ENCODE measurements at regions not wholly inside any gene's neighbourhood (a gene's known extent, or its start where the extent isn't known, plus 50 kb on each side); places are given as distances from the start of the nearest gene placed in this dataset.
"Not testable (repeated sequence)": the region's sequence is repeated elsewhere in the genome, so short reads cannot be mapped to it uniquely, and the experiment has no call there.

DNA sequence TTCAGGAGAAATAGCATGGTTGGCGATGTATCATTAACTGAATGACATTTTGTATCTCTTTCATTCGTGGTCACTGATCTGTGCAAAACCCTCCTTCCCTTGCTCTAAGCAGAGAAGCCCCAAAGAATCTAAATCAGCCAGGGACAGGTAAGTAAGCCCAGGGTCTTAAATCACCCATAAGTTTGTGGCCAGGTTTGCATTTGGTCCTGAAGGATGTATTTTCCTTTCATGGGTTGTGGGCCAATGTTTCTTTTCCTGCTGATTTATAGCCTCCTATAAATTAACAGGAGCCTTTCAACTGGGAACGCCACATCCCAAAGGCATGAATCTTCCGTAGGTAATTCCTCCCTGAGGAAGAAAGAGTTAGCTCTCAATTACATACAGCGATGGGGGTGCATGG lies 217.5 kb upstream of the TNC start:
- Histone ChIP-seq H3K9me2 (replicated peaks; ENCODE audit: insufficient read depth, low read length) (no peaks in the 10 kb centered on the region), H2AFZ (ENCODE audit: low read length) (no peak overlapping the region), H4K20me1 (ENCODE audit: insufficient read depth, low read depth, low read length) (no peaks in the 10 kb centered on the region), H3K27ac (ENCODE audit: low read length) (no peak overlapping the region), H3K4me2 (ENCODE audit: low read depth, low read length, poor library complexity, severe bottlenecking) (no peak overlapping the region), H3K9ac (ENCODE audit: low read length) (no peak overlapping the region), H3K4me3 (ENCODE audit: low read length) (no peak overlapping the region), H3K27me3 (ENCODE audit: low read length) (no peaks in the 10 kb centered on the region), H3K9me3 (ENCODE audit: low read length) (no peaks in the 10 kb centered on the region), H3K4me1 (ENCODE audit: low read length) (no peaks in the 10 kb centered on the region), H3K79me2 (ENCODE audit: low read length) (no peaks in the 10 kb centered on the region), H3K36me3 (ENCODE audit: insufficient read depth, low read length) (no peaks in the 10 kb centered on the region)
- DNase-seq: no peak

DNA sequence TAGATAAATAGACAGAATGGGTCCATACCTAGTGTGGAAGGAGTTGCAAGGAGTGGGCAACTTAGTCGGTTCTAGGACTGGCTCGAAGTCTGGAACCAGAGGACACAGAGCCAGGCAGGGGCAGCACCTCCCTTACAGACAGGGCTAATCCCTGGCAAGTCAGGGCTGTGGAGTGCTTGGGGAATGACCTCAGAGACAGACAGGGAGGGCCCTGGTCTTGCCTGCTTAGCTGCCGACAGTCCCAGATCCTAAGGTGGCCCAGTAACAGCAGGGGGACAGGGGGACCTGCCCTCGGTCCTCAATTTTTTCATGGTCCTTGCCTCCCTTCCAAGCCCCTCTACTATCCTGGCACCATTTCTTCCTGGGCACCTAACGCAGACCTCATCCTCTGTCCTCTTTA lies 222.4 kb upstream of the TNC start:
- Histone ChIP-seq H3K4me2 (ENCODE audit: low read depth, low read length, poor library complexity, severe bottlenecking) (no peak overlapping the region), H3K4me1 (ENCODE audit: low read length) (no peaks in the 10 kb centered on the region), H3K9ac (ENCODE audit: low read length) (no peak overlapping the region), H3K27me3 (ENCODE audit: low read length) (no peaks in the 10 kb centered on the region), H3K4me3 (ENCODE audit: low read length) (no peak overlapping the region), H3K27ac (ENCODE audit: low read length) (no peak overlapping the region), H2AFZ (ENCODE audit: low read length) (no peak overlapping the region), H3K36me3 (ENCODE audit: insufficient read depth, low read length) (no peaks in the 10 kb centered on the region), H3K9me3 (ENCODE audit: low read length) (no peaks in the 10 kb centered on the region), H4K20me1 (ENCODE audit: insufficient read depth, low read depth, low read length) (no peaks in the 10 kb centered on the region), H3K79me2 (ENCODE audit: low read length) (no peaks in the 10 kb centered on the region), H3K9me2 (replicated peaks; ENCODE audit: insufficient read depth, low read length) (no peaks in the 10 kb centered on the region)
- no peak for DNase-seq

DNA sequence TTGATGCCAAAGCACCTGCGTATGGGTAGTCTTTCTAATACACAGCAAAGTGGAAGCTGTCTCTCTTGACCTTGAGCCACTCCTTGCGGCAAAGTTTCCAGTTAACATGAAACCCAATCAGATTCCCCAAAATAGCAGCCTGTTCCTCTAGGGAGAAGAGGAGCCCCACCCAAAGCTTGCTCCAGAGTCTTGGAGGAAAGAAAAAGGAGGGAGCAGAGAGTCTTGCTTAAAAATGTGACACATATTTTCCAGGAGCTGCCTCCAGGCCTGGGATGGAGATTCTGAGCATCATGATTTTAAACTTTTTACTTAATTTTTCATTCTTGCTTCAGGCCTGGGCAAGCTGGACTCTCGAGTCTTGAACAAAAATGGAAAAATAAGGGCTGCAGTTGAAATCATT lies 223.5 kb upstream of the TNC start:
- no peak overlapping the region for H2AFZ ChIP-seq (ENCODE audit: low read length)
- H3K9me3 ChIP-seq (ENCODE audit: low read length): no peaks in the 10 kb centered on the region
- no peaks in the 10 kb centered on the region for H3K36me3 ChIP-seq (ENCODE audit: insufficient read depth, low read length)
- no peaks in the 10 kb centered on the region for H3K9me2 ChIP-seq (replicated peaks; ENCODE audit: insufficient read depth, low read length)
- H4K20me1 ChIP-seq (ENCODE audit: insufficient read depth, low read depth, low read length): no peaks in the 10 kb centered on the region
- no peaks in the 10 kb centered on the region for H3K27me3 ChIP-seq (ENCODE audit: low read length)
- DNase-seq: no peak
- H3K27ac ChIP-seq (ENCODE audit: low read length): no peak overlapping the region
- H3K4me1 ChIP-seq (ENCODE audit: low read length): no peaks in the 10 kb centered on the region
- H3K79me2 ChIP-seq (ENCODE audit: low read length): no peaks in the 10 kb centered on the region
- H3K9ac ChIP-seq (ENCODE audit: low read length): no peak overlapping the region
- H3K4me3 ChIP-seq (ENCODE audit: low read length): no peak overlapping the region
- H3K4me2 ChIP-seq (ENCODE audit: low read depth, low read length, poor library complexity, severe bottlenecking): no peak overlapping the region

DNA sequence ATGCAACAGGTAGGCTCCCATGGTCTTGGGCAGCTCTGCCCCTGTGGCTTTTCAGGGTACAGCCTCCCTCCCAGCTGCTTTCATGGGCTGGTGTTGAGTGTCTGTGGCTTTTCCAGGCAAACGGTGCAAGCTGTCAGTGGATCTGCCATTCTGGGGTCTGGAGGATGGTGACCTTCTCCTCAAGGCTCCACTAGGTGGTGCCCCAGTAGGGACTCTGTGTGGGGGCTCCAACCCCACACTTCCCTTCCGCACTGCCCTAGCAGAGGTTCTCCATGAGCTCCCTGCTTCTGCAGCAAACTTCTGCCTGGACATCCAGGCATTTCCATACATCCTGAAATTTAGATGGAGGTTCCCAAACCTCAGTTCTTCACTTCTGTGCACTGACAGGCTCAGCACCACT lies 229.8 kb upstream of the TNC start:
- H3K27me3 ChIP-seq (ENCODE audit: low read length); H3K4me3 ChIP-seq (ENCODE audit: low read length); H3K9ac ChIP-seq (ENCODE audit: low read length); H3K9me3 ChIP-seq (ENCODE audit: low read length); H3K27ac ChIP-seq (ENCODE audit: low read length); H2AFZ ChIP-seq (ENCODE audit: low read length); H3K36me3 ChIP-seq (ENCODE audit: insufficient read depth, low read length); H4K20me1 ChIP-seq (ENCODE audit: insufficient read depth, low read depth, low read length); H3K79me2 ChIP-seq (ENCODE audit: low read length); H3K4me1 ChIP-seq (ENCODE audit: low read length); H3K4me2 ChIP-seq (ENCODE audit: low read depth, low read length, poor library complexity, severe bottlenecking); H3K9me2 ChIP-seq (replicated peaks; ENCODE audit: insufficient read depth, low read length): not testable (repeated sequence)
- DNase-seq: peak; percentile 65

DNA sequence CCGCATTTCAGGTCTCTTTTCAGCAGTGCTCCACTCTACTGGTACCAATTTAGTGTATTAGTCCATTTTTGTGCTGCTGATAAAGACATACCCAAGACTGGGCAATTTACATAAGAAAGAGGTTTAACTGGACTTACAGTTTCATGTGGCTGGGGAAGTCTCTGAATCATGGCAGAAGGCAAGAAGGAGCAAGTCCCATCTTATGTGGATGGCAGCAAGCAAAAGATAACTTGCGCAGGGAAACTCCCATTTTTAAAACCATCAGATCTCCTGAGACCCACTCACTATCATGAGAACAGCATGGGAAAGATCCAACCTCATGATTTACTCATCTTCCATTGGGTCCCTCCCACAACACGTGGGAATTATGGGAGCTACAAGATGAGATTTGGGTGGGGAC lies 231.0 kb upstream of the TNC start:
- not testable (repeated sequence) for H4K20me1 ChIP-seq (ENCODE audit: insufficient read depth, low read depth, low read length); H2AFZ ChIP-seq (ENCODE audit: low read length); H3K27ac ChIP-seq (ENCODE audit: low read length); H3K9me3 ChIP-seq (ENCODE audit: low read length); H3K4me1 ChIP-seq (ENCODE audit: low read length); H3K36me3 ChIP-seq (ENCODE audit: insufficient read depth, low read length); H3K9me2 ChIP-seq (replicated peaks; ENCODE audit: insufficient read depth, low read length); H3K4me3 ChIP-seq (ENCODE audit: low read length); H3K27me3 ChIP-seq (ENCODE audit: low read length); H3K9ac ChIP-seq (ENCODE audit: low read length); H3K4me2 ChIP-seq (ENCODE audit: low read depth, low read length, poor library complexity, severe bottlenecking); DNase-seq; H3K79me2 ChIP-seq (ENCODE audit: low read length)

DNA sequence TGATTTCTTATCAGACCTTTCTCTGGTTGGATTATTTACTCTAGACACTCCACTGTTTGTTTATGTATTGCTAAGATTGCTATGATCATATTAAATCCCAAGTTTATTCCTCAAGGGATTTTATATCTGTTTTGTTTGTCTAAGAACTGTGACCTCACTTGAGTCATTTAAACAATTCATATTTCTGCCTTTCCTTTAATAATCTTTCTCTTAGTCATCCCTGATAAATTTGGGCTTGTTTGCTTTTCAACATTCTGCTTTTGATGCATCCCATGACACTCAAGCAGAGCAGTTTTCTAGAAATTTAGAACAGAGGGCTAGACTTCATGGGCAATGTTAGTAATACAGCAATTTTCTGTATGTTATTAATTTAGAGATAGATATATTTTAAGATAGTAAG lies 231.6 kb upstream of the TNC start:
- no peaks in the 10 kb centered on the region for H3K36me3 ChIP-seq (ENCODE audit: insufficient read depth, low read length)
- H4K20me1 ChIP-seq (ENCODE audit: insufficient read depth, low read depth, low read length): no peaks in the 10 kb centered on the region
- H3K9me3 ChIP-seq (ENCODE audit: low read length): no peaks in the 10 kb centered on the region
- no peaks in the 10 kb centered on the region for H3K9me2 ChIP-seq (replicated peaks; ENCODE audit: insufficient read depth, low read length)
- no peaks in the 10 kb centered on the region for H3K4me1 ChIP-seq (ENCODE audit: low read length)
- H3K9ac ChIP-seq (ENCODE audit: low read length): no peak overlapping the region
- no peak for DNase-seq
- H3K79me2 ChIP-seq (ENCODE audit: low read length): no peaks in the 10 kb centered on the region
- no peak overlapping the region for H3K4me2 ChIP-seq (ENCODE audit: low read depth, low read length, poor library complexity, severe bottlenecking)
- H3K4me3 ChIP-seq (ENCODE audit: low read length): no peak overlapping the region
- no peak overlapping the region for H2AFZ ChIP-seq (ENCODE audit: low read length)
- no peaks in the 10 kb centered on the region for H3K27me3 ChIP-seq (ENCODE audit: low read length)
- H3K27ac ChIP-seq (ENCODE audit: low read length): no peak overlapping the region

DNA sequence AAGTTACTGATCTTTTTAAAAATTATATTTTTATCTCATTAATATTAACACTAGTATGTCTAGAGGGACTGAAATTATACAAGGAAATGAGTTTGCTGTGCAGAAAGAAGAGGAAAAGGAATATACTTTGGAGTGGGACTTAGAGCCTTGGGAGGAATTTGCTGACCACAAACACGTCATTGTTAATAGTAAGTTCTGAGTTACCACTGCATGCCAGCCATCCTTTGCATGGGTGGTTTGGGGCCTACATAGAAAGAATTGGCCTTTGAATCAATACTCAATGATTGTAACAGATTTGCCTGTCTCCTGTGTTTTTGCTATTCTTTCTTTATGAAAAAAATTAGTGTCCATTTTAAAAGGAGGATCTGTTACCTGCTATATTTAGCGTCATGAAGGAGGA lies 232.6 kb upstream of the TNC start:
- Histone ChIP-seq H3K4me3 (ENCODE audit: low read length) (no peak overlapping the region), H3K27me3 (ENCODE audit: low read length) (no peaks in the 10 kb centered on the region), H3K9me3 (ENCODE audit: low read length) (no peaks in the 10 kb centered on the region), H2AFZ (ENCODE audit: low read length) (no peak overlapping the region), H3K4me2 (ENCODE audit: low read depth, low read length, poor library complexity, severe bottlenecking) (no peak overlapping the region), H3K27ac (ENCODE audit: low read length) (no peak overlapping the region), H3K79me2 (ENCODE audit: low read length) (no peaks in the 10 kb centered on the region), H3K4me1 (ENCODE audit: low read length) (no peaks in the 10 kb centered on the region), H4K20me1 (ENCODE audit: insufficient read depth, low read depth, low read length) (no peaks in the 10 kb centered on the region), H3K9me2 (replicated peaks; ENCODE audit: insufficient read depth, low read length) (no peaks in the 10 kb centered on the region), H3K36me3 (ENCODE audit: insufficient read depth, low read length) (no peaks in the 10 kb centered on the region), H3K9ac (ENCODE audit: low read length) (no peak overlapping the region)
- DNase-seq: no peak

DNA sequence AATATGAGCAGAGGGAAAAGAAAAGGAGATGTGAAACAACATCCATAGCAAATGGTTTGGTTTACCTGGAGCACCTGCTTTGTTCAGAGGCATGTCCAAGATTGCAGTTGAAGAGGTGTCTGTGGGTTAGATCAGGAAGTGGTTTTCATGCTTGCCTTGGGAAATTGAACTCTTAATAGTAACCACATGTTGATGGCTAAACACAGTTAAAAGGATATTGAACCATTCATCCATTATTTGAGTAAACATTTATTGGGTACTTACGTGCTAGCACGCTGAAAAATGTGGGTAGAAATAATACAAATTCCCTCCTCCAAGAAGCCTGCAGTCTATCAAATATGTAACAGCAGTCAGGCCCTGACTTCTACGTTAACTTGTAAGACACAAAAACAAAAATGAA lies 235.7 kb upstream of the TNC start:
- Histone ChIP-seq H3K79me2 (ENCODE audit: low read length) (no peaks in the 10 kb centered on the region), H3K4me1 (ENCODE audit: low read length) (no peaks in the 10 kb centered on the region), H4K20me1 (ENCODE audit: insufficient read depth, low read depth, low read length) (no peaks in the 10 kb centered on the region), H3K36me3 (ENCODE audit: insufficient read depth, low read length) (no peaks in the 10 kb centered on the region), H3K27me3 (ENCODE audit: low read length) (no peaks in the 10 kb centered on the region), H3K4me2 (ENCODE audit: low read depth, low read length, poor library complexity, severe bottlenecking) (no peak overlapping the region), H2AFZ (ENCODE audit: low read length) (no peak overlapping the region), H3K9ac (ENCODE audit: low read length) (no peak overlapping the region), H3K9me2 (replicated peaks; ENCODE audit: insufficient read depth, low read length) (no peaks in the 10 kb centered on the region), H3K9me3 (ENCODE audit: low read length) (no peaks in the 10 kb centered on the region), H3K27ac (ENCODE audit: low read length) (no peak overlapping the region), H3K4me3 (ENCODE audit: low read length) (no peak overlapping the region)
- no peak for DNase-seq

DNA sequence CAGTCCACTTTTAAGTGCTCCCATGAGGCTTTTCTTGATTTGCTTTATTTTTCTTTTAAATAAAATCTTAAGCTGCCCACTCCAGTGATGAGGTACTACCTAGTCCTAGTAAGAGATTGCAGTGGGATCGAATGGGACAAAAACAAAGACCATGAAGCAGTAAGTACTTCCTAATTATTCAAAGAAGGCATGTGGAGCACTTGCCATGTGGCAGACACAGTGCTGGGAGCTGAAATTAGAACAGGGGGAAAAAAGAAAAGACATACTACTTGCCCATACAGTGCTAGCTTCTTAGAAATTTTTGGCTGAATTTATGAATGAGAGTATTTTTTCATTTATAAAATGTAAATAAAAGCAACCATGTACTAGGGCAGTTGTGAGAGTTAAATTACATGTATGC lies 239.9 kb upstream of the TNC start:
- H3K36me3 ChIP-seq (ENCODE audit: insufficient read depth, low read length): no peaks in the 10 kb centered on the region
- no peak overlapping the region for H3K4me2 ChIP-seq (ENCODE audit: low read depth, low read length, poor library complexity, severe bottlenecking)
- H3K9ac ChIP-seq (ENCODE audit: low read length): no peak overlapping the region
- no peak for DNase-seq
- no peaks in the 10 kb centered on the region for H3K9me2 ChIP-seq (replicated peaks; ENCODE audit: insufficient read depth, low read length)
- no peaks in the 10 kb centered on the region for H4K20me1 ChIP-seq (ENCODE audit: insufficient read depth, low read depth, low read length)
- H2AFZ ChIP-seq (ENCODE audit: low read length): no peak overlapping the region
- H3K9me3 ChIP-seq (ENCODE audit: low read length): no peaks in the 10 kb centered on the region
- no peak overlapping the region for H3K4me3 ChIP-seq (ENCODE audit: low read length)
- H3K27me3 ChIP-seq (ENCODE audit: low read length): no peaks in the 10 kb centered on the region
- H3K79me2 ChIP-seq (ENCODE audit: low read length): no peaks in the 10 kb centered on the region
- H3K27ac ChIP-seq (ENCODE audit: low read length): no peak overlapping the region
- no peaks in the 10 kb centered on the region for H3K4me1 ChIP-seq (ENCODE audit: low read length)

All from Karpas-422 (cell line).